ELR (cell line): ENCODE measurements at regions not wholly inside any gene's neighbourhood (a gene's known extent, or its start where the extent isn't known, plus 50 kb on each side); places are given as distances from the start of the nearest gene placed in this dataset.

Experiments used
- DNase-seq: peaks from one replicate; pipeline ENCODE4 v3.0.0-alpha.2; 2015; ENCODE audit warnings: low read depth

- DNase-seq, result no peak
These were observed 288.3 kb upstream of the AJAP1 start for GRCh38 chr1:4366091-4366490.

- DNase-seq, result no peak
These were observed 287.1 kb upstream of the AJAP1 start for GRCh38 chr1:4367230-4367777.

GRCh38 chr1:4369335-4369734 lies 285.1 kb upstream of the AJAP1 start:
- no peak for DNase-seq

GRCh38 chr1:4371849-4372248 lies 282.6 kb upstream of the AJAP1 start:
- no peak for DNase-seq

- peak; percentile 4 for DNase-seq
These were observed 278.6 kb upstream of the AJAP1 start for GRCh38 chr1:4375812-4376211.

GRCh38 chr1:4379451-4380175 lies 274.8 kb upstream of the AJAP1 start:
- DNase-seq, result peak; percentile 0

- DNase-seq, result peak; percentile 49
These were observed 273.7 kb upstream of the AJAP1 start for GRCh38 chr1:4380564-4381168.

GRCh38 chr1:4393191-4393590 lies 261.2 kb upstream of the AJAP1 start:
- DNase-seq, result no peak

- no peak for DNase-seq
These were observed 260.0 kb upstream of the AJAP1 start for GRCh38 chr1:4394366-4394765.

- DNase-seq, result peak; percentile 15
These were observed 259.3 kb upstream of the AJAP1 start for GRCh38 chr1:4395158-4395557.

GRCh38 chr1:4395676-4396075 lies 258.7 kb upstream of the AJAP1 start:
- no peak for DNase-seq

- no peak for DNase-seq
These were observed 257.9 kb upstream of the AJAP1 start for GRCh38 chr1:4396551-4396950.

GRCh38 chr1:4397196-4397595 lies 257.2 kb upstream of the AJAP1 start:
- DNase-seq, result no peak

- no peak for DNase-seq
These were observed 252.4 kb upstream of the AJAP1 start for GRCh38 chr1:4402032-4402431.

- no peak for DNase-seq
These were observed 249.4 kb upstream of the AJAP1 start for GRCh38 chr1:4404854-4405590.

GRCh38 chr1:4407851-4408250 lies 246.6 kb upstream of the AJAP1 start:
- no peak for DNase-seq

- no peak for DNase-seq
These were observed 246.0 kb upstream of the AJAP1 start for GRCh38 chr1:4408380-4408779.

GRCh38 chr1:4411862-4412261 lies 242.5 kb upstream of the AJAP1 start:
- DNase-seq, result no peak

GRCh38 chr1:4415476-4415875 lies 238.9 kb upstream of the AJAP1 start:
- no peak for DNase-seq

- no peak for DNase-seq
These were observed 238.2 kb upstream of the AJAP1 start for GRCh38 chr1:4416189-4416588.

- no peak for DNase-seq
These were observed 236.4 kb upstream of the AJAP1 start for GRCh38 chr1:4418021-4418420.

GRCh38 chr1:4421986-4422385 lies 232.4 kb upstream of the AJAP1 start:
- DNase-seq, result no peak
